ENCODE measurements at regions not wholly inside any gene's neighbourhood (a gene's known extent, or its start where the extent isn't known, plus 50 kb on each side); places are given as distances from the start of the nearest gene placed in this dataset.

GRCh38 chr15:62561059-62561519, 396.0 kb upstream of the C2CD4B start:
- Histone ChIP-seq H2AFZ (no peak overlapping the region), H3F3A (ENCODE audit: insufficient read depth, low read depth) (no peaks in the 10 kb centered on the region), H3K4me1 (replicated peaks; ENCODE audit: insufficient read depth) (no peaks in the 10 kb centered on the region), H3K27me3 (ENCODE audit: insufficient read depth, low read depth) (no peaks in the 10 kb centered on the region), H3K4me3 (no peak overlapping the region), H3K79me2 (ENCODE audit: low read depth) (no peaks in the 10 kb centered on the region), H4K20me1 (ENCODE audit: insufficient read depth) (no peaks in the 10 kb centered on the region), H3K27ac (no peak overlapping the region), H3K36me3 (ENCODE audit: low read depth) (no peaks in the 10 kb centered on the region), H3K9me3 (ENCODE audit: insufficient read depth, low read depth) (no peaks in the 10 kb centered on the region), H3K4me2 (no peak overlapping the region), H3K9me2 (ENCODE audit: insufficient read depth) (no peaks in the 10 kb centered on the region)
- DNase-seq, result no peak
- TF ChIP-seq EZH2 (IDR thresholded peaks at IDR 0.05; ENCODE audit: low read depth) (no peak), CTCF (conservative IDR thresholded peaks at IDR 0.05) (no peak)
- POLR2A ChIA-PET (ENCODE audit: unreplicated experiment), result interaction anchor here (0.7 kb wide), 2 partner anchors 82 to 945 kb away, joined by 3 to 4 read pairs; no protein-coding TSS in a partner anchor
- intact Hi-C loops (cut with micrococcal nuclease; ENCODE audit: unreplicated experiment), result no loop called here
- BruUV-seq (replicated peaks), result no TSS peak
- CTCF ChIA-PET, result no interaction called here

GRCh38 chr15:62561571-62561970, 396.5 kb upstream of the C2CD4B start:
- Histone ChIP-seq H3F3A (ENCODE audit: insufficient read depth, low read depth) (no peaks in the 10 kb centered on the region), H3K36me3 (ENCODE audit: low read depth) (no peaks in the 10 kb centered on the region), H3K4me3 (no peak overlapping the region), H3K4me1 (replicated peaks; ENCODE audit: insufficient read depth) (no peaks in the 10 kb centered on the region), H3K27ac (no peak overlapping the region), H3K27me3 (ENCODE audit: insufficient read depth, low read depth) (no peaks in the 10 kb centered on the region), H3K4me2 (no peak overlapping the region), H3K79me2 (ENCODE audit: low read depth) (no peaks in the 10 kb centered on the region), H3K9me3 (ENCODE audit: insufficient read depth, low read depth) (no peaks in the 10 kb centered on the region), H2AFZ (no peak overlapping the region), H4K20me1 (ENCODE audit: insufficient read depth) (no peaks in the 10 kb centered on the region), H3K9me2 (ENCODE audit: insufficient read depth) (no peaks in the 10 kb centered on the region)
- CTCF ChIA-PET, result no interaction called here
- no peak for DNase-seq
- intact Hi-C loops (cut with micrococcal nuclease; ENCODE audit: unreplicated experiment), result no loop called here
- POLR2A ChIA-PET (ENCODE audit: unreplicated experiment), result interaction anchor here (0.7 kb wide), 2 partner anchors 82 to 944 kb away, joined by 3 to 4 read pairs; no protein-coding TSS in a partner anchor
- no TSS peak for BruUV-seq (replicated peaks)
- no peak for TF ChIP-seq EZH2 (IDR thresholded peaks at IDR 0.05; ENCODE audit: low read depth)
- TF ChIP-seq CTCF (conservative IDR thresholded peaks at IDR 0.05), result no peak

- H4K20me1 ChIP-seq (ENCODE audit: insufficient read depth), result no peaks in the 10 kb centered on the region
- H3F3A ChIP-seq (ENCODE audit: insufficient read depth, low read depth), result 0 out of 2 replicates have a peak, but pooled peaks cover 6% of the 10 kb centered on the region
- H3K27ac ChIP-seq, result no peak overlapping the region
- no peaks in the 10 kb centered on the region for H3K36me3 ChIP-seq (ENCODE audit: low read depth)
- POLR2A ChIA-PET (ENCODE audit: unreplicated experiment), result no interaction called here
- no peak overlapping the region for H2AFZ ChIP-seq
- no peaks in the 10 kb centered on the region for H3K9me2 ChIP-seq (ENCODE audit: insufficient read depth)
- no peak overlapping the region for H3K4me2 ChIP-seq
- DNase-seq, result no peak
- CTCF ChIA-PET, result no interaction called here
- no peaks in the 10 kb centered on the region for H3K9me3 ChIP-seq (ENCODE audit: insufficient read depth, low read depth)
- intact Hi-C loops (cut with micrococcal nuclease; ENCODE audit: unreplicated experiment), result no loop called here
- no peaks in the 10 kb centered on the region for H3K79me2 ChIP-seq (ENCODE audit: low read depth)
- TF ChIP-seq EZH2 (IDR thresholded peaks at IDR 0.05; ENCODE audit: low read depth) (no peak), CTCF (conservative IDR thresholded peaks at IDR 0.05) (no peak)
- H3K27me3 ChIP-seq (ENCODE audit: insufficient read depth, low read depth), result no peaks in the 10 kb centered on the region
- BruUV-seq (replicated peaks), result no TSS peak
- no peak overlapping the region for H3K4me3 ChIP-seq
- peaks cover 8% of the 10 kb centered on the region for H3K4me1 ChIP-seq (replicated peaks; ENCODE audit: insufficient read depth)
Measured at GRCh38 chr15:62564886-62565633, 400.0 kb upstream of the C2CD4B start.
